Stimulated activated naive CD8-positive, alpha-beta T cell treated with anti-CD3 and anti-CD28 coated beads, Interleukin-15, Interleukin-2, amounts not matched to agents 100 ng/mL and 50 ng/mL, for 24 hours (primary cell): ENCODE measurements at regions not wholly inside any gene's neighbourhood (a gene's known extent, or its start where the extent isn't known, plus 50 kb on each side); places are given as distances from the start of the nearest gene placed in this dataset.
A peak's percentile ranks its signal among the peaks of the same experiment; 100 is the strongest.
"Not testable (repeated sequence)": the region's sequence is repeated elsewhere in the genome, so short reads cannot be mapped to it uniquely, and the experiment has no call there.

ENCODE experiments used
- H3K27ac Mint-ChIP-seq: one replicate; pipeline ENCODE4 v1.8.0; 2021; ENCODE audit warnings: mild to moderate bottlenecking, mixed read lengths
- H3K27me3 Mint-ChIP-seq: one replicate; pipeline ENCODE4 v1.8.0; 2021; ENCODE audit warnings: mixed read lengths
- H3K36me3 Mint-ChIP-seq: one replicate; pipeline ENCODE4 v1.8.0; 2021; ENCODE audit warnings: low read depth, mixed read lengths
- H3K4me1 Mint-ChIP-seq: one replicate; pipeline ENCODE4 v1.8.0; 2021; ENCODE audit warnings: low read depth, mixed read lengths
- H3K4me3 Mint-ChIP-seq: one replicate; pipeline ENCODE4 v1.8.0; 2021; ENCODE audit warnings: mild to moderate bottlenecking, mixed read lengths
- H3K9me3 Mint-ChIP-seq: one replicate; pipeline ENCODE4 v1.8.0; 2021; ENCODE audit warnings: mixed read lengths

- no peaks in the 10 kb centered on the region for H3K27me3 Mint-ChIP-seq
- H3K4me1 Mint-ChIP-seq, result no peaks in the 10 kb centered on the region
- H3K27ac Mint-ChIP-seq, result no peak overlapping the region
- no peaks in the 10 kb centered on the region for H3K9me3 Mint-ChIP-seq
- no peaks in the 10 kb centered on the region for H3K36me3 Mint-ChIP-seq
- no peak overlapping the region for H3K4me3 Mint-ChIP-seq
Measured at GRCh38 chr1:163583661-163584181, 262.0 kb downstream of the NUF2 start.

GRCh38 chr1:163585796-163586195, 264.0 kb downstream of the NUF2 start:
- no peaks in the 10 kb centered on the region for H3K27me3 Mint-ChIP-seq
- H3K36me3 Mint-ChIP-seq, result no peaks in the 10 kb centered on the region
- H3K9me3 Mint-ChIP-seq, result peaks cover 4% of the 10 kb centered on the region
- no peak overlapping the region for H3K27ac Mint-ChIP-seq
- no peak overlapping the region for H3K4me3 Mint-ChIP-seq
- no peaks in the 10 kb centered on the region for H3K4me1 Mint-ChIP-seq

GRCh38 chr1:163588796-163589195, 267.0 kb downstream of the NUF2 start:
- H3K27me3 Mint-ChIP-seq, result no peaks in the 10 kb centered on the region
- peaks cover 4% of the 10 kb centered on the region for H3K9me3 Mint-ChIP-seq
- H3K4me1 Mint-ChIP-seq, result no peaks in the 10 kb centered on the region
- H3K36me3 Mint-ChIP-seq, result no peaks in the 10 kb centered on the region
- H3K27ac Mint-ChIP-seq, result no peak overlapping the region
- no peak overlapping the region for H3K4me3 Mint-ChIP-seq

GRCh38 chr1:163589735-163590134, 268.0 kb downstream of the NUF2 start:
- no peak overlapping the region for H3K27ac Mint-ChIP-seq
- no peaks in the 10 kb centered on the region for H3K27me3 Mint-ChIP-seq
- H3K4me3 Mint-ChIP-seq, result no peak overlapping the region
- H3K36me3 Mint-ChIP-seq, result no peaks in the 10 kb centered on the region
- H3K9me3 Mint-ChIP-seq, result peaks cover 4% of the 10 kb centered on the region
- H3K4me1 Mint-ChIP-seq, result no peaks in the 10 kb centered on the region

GRCh38 chr1:163591131-163591530, 269.4 kb downstream of the NUF2 start:
- H3K36me3 Mint-ChIP-seq, H3K27ac Mint-ChIP-seq, H3K4me1 Mint-ChIP-seq, H3K9me3 Mint-ChIP-seq, H3K27me3 Mint-ChIP-seq, H3K4me3 Mint-ChIP-seq: not testable (repeated sequence)

GRCh38 chr1:163592623-163593022, 270.9 kb downstream of the NUF2 start:
- not testable (repeated sequence) for H3K4me1 Mint-ChIP-seq, H3K27ac Mint-ChIP-seq, H3K4me3 Mint-ChIP-seq, H3K27me3 Mint-ChIP-seq, H3K9me3 Mint-ChIP-seq, H3K36me3 Mint-ChIP-seq

- H3K9me3 Mint-ChIP-seq, H3K36me3 Mint-ChIP-seq, H3K4me3 Mint-ChIP-seq, H3K27me3 Mint-ChIP-seq, H3K27ac Mint-ChIP-seq, H3K4me1 Mint-ChIP-seq: not testable (repeated sequence)
Measured at GRCh38 chr1:163596106-163596505, 274.4 kb downstream of the NUF2 start.

- Mint-ChIP-seq H3K27ac (no peak overlapping the region), H3K4me3 (no peak overlapping the region), H3K9me3 (peaks cover 4% of the 10 kb centered on the region), H3K4me1 (no peaks in the 10 kb centered on the region), H3K27me3 (no peaks in the 10 kb centered on the region), H3K36me3 (no peaks in the 10 kb centered on the region)
Measured at GRCh38 chr1:163596541-163597258, 274.9 kb downstream of the NUF2 start.

GRCh38 chr1:163604321-163604720, 282.6 kb downstream of the NUF2 start:
- Mint-ChIP-seq H3K27me3 (no peaks in the 10 kb centered on the region), H3K9me3 (peaks cover 7% of the 10 kb centered on the region), H3K36me3 (no peaks in the 10 kb centered on the region), H3K27ac (no peak overlapping the region), H3K4me3 (no peak overlapping the region), H3K4me1 (no peaks in the 10 kb centered on the region)

GRCh38 chr1:163604896-163605295, 283.1 kb downstream of the NUF2 start:
- Mint-ChIP-seq H3K27me3 (no peaks in the 10 kb centered on the region), H3K4me1 (no peaks in the 10 kb centered on the region), H3K27ac (no peak overlapping the region), H3K36me3 (no peaks in the 10 kb centered on the region), H3K9me3 (peaks cover 7% of the 10 kb centered on the region), H3K4me3 (no peak overlapping the region)

- no peak overlapping the region for H3K4me3 Mint-ChIP-seq
- no peaks in the 10 kb centered on the region for H3K27me3 Mint-ChIP-seq
- peaks cover 7% of the 10 kb centered on the region for H3K9me3 Mint-ChIP-seq
- H3K4me1 Mint-ChIP-seq, result no peaks in the 10 kb centered on the region
- no peaks in the 10 kb centered on the region for H3K36me3 Mint-ChIP-seq
- H3K27ac Mint-ChIP-seq, result no peak overlapping the region
Measured at GRCh38 chr1:163608979-163609378, 287.2 kb downstream of the NUF2 start.

GRCh38 chr1:163609858-163610257, 288.1 kb downstream of the NUF2 start:
- no peak overlapping the region for H3K27ac Mint-ChIP-seq
- H3K4me1 Mint-ChIP-seq, result no peaks in the 10 kb centered on the region
- peaks cover 4% of the 10 kb centered on the region for H3K9me3 Mint-ChIP-seq
- no peaks in the 10 kb centered on the region for H3K27me3 Mint-ChIP-seq
- H3K4me3 Mint-ChIP-seq, result no peak overlapping the region
- no peaks in the 10 kb centered on the region for H3K36me3 Mint-ChIP-seq

GRCh38 chr1:163610486-163610885, 288.7 kb downstream of the NUF2 start:
- Mint-ChIP-seq H3K36me3 (no peaks in the 10 kb centered on the region), H3K9me3 (peaks cover 4% of the 10 kb centered on the region), H3K4me1 (no peaks in the 10 kb centered on the region), H3K27ac (no peak overlapping the region), H3K27me3 (no peaks in the 10 kb centered on the region), H3K4me3 (no peak overlapping the region)

GRCh38 chr1:163614361-163614760, 292.6 kb downstream of the NUF2 start:
- no peaks in the 10 kb centered on the region for H3K4me1 Mint-ChIP-seq
- H3K27me3 Mint-ChIP-seq, result no peaks in the 10 kb centered on the region
- H3K27ac Mint-ChIP-seq, result no peak overlapping the region
- H3K9me3 Mint-ChIP-seq, result peaks cover 20% of the 10 kb centered on the region
- no peak overlapping the region for H3K4me3 Mint-ChIP-seq
- no peaks in the 10 kb centered on the region for H3K36me3 Mint-ChIP-seq

GRCh38 chr1:163628034-163628773, 306.4 kb downstream of the NUF2 start:
- H3K4me1 Mint-ChIP-seq, result no peaks in the 10 kb centered on the region
- no peak overlapping the region for H3K4me3 Mint-ChIP-seq
- peak overlapping the region; percentile 59 for H3K27ac Mint-ChIP-seq
- peaks cover 13% of the 10 kb centered on the region for H3K9me3 Mint-ChIP-seq
- H3K27me3 Mint-ChIP-seq, result no peaks in the 10 kb centered on the region
- H3K36me3 Mint-ChIP-seq, result no peaks in the 10 kb centered on the region
